ENCODE measurements at regions not wholly inside any gene's neighbourhood (a gene's known extent, or its start where the extent isn't known, plus 50 kb on each side); places are given as distances from the start of the nearest gene placed in this dataset.

- H3K4me3 ChIP-seq (ENCODE audit: low read depth, low read length): peak overlapping the region; percentile 11
- TF ChIP-seq, protein P1, sequence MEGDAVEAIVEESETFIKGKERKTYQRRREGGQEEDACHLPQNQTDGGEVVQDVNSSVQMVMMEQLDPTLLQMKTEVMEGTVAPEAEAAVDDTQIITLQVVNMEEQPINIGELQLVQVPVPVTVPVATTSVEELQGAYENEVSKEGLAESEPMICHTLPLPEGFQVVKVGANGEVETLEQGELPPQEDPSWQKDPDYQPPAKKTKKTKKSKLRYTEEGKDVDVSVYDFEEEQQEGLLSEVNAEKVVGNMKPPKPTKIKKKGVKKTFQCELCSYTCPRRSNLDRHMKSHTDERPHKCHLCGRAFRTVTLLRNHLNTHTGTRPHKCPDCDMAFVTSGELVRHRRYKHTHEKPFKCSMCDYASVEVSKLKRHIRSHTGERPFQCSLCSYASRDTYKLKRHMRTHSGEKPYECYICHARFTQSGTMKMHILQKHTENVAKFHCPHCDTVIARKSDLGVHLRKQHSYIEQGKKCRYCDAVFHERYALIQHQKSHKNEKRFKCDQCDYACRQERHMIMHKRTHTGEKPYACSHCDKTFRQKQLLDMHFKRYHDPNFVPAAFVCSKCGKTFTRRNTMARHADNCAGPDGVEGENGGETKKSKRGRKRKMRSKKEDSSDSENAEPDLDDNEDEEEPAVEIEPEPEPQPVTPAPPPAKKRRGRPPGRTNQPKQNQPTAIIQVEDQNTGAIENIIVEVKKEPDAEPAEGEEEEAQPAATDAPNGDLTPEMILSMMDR (IDR thresholded peaks at IDR 0.05; ENCODE audit: borderline replicate concordance, insufficient read depth, low read depth, low read length): no peak
Measured at GRCh38 chr3:141686466-141687291, 51.4 kb upstream of the RNF7 start.
